GM19372 (cell line): ENCODE measurements at regions not wholly inside any gene's neighbourhood (a gene's known extent, or its start where the extent isn't known, plus 50 kb on each side); places are given as distances from the start of the nearest gene placed in this dataset.

ENCODE experiments used
- ATAC-seq: cut with Tn5 transposase; IDR thresholded peaks from one replicate; pipeline ENCODE4 v1.9.1; 2021; ENCODE audit warnings: mild to moderate bottlenecking, low read depth, moderate library complexity; ENCODE audit not compliant: unreplicated experiment

DNA sequence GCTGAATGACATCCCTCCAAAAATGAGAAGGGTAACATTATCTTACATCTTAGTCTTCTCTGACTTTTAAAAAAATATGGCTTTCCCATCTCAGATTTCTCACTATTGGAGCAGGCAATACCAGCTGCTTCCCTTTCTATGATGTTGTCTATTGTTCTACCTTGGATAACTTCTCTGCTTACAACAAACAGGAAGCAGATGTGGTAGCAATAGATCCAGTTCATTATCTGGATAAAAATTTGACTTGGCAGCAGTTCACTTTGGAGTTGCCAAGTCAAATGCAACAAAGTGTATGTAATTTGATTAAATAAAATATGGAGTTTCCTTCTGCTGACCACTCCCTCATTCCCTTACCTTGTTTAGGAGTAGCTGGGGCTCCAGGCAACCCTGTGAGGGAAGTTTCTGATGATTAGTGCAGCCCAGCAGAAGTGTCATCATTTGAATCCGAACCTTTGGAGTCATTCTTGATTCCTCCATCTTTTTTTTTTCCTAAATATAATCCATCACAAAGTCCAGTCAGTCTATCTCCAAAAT lies 72.0 kb upstream of the GPRIN3 start:
- ATAC-seq, result no peak

DNA sequence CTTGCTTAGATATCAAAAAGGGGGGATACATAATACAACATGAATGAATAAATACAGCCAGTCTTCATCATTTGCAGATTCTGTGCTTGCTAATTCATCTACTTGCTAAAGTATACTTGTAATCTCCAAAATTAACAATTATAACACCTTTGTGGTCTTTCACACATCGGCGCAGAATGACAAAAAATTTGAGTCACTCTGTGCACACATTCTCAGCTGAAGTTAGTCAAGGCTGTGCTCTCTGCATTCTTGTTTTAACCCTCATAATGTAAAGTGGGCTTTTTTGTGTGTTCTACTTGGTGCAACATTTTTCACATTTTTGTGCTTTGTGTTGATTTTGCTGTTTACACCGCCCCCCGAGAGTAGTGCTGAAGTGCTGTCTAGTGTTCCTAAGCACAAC lies 65.8 kb upstream of the GPRIN3 start:
- no peak for ATAC-seq

DNA sequence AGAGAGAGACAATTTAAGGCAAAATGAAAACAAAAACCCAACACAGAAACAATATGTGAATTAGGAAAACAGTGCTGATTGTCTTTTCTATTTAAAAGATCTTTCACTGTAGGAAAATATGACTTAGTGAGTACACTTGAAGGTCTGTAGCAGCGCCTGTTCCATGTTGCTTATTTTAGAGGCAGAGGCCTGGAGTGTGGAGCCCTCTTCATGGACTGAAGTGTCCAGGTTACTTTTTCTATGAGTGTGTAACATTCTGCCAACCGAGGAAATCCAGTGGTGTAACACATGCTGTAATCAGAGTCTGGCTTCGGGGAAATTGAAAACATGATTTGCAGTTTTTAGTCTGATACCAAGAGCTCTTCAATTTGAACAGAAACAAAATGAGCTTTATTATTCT lies 64.0 kb upstream of the GPRIN3 start:
- no peak for ATAC-seq

DNA sequence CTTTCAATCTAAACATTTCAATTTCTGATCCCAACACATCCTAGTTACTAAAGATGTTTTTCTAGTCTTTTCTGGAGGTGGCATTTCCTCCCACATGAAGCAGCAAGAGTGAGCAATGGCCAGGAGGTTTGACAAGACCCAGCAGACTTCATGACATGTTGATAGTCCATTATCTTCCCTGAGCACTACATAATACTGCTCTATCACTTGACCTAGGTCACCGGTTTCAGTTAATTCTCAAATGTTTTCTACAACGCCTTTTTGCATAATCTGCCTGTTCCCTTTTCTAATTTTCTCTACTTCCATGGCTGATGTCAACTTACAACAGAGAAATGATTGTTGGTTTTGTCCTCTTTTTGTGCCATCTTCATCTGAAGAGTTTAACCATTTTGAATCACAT lies 62.0 kb upstream of the GPRIN3 start:
- ATAC-seq, result no peak

DNA sequence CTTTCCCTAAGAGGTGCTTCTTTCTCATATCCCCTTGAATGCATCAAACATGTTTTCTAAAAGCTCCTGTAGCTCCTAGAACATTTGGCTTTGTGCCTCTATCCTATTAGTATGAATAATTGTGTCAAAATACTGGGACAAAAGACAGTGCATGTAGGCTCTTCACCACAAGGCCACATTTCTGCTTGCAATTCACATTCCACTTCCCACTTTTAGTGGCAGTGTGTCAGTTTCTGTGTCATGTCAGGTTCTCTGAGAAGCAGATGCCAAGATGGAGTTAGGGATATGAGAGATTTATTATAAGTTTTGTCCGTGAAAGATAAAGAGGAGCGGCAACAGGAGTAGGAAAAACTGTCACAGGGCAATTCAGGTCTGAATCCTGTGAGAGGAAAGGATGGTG lies 61.3 kb upstream of the GPRIN3 start:
- no peak for ATAC-seq

DNA sequence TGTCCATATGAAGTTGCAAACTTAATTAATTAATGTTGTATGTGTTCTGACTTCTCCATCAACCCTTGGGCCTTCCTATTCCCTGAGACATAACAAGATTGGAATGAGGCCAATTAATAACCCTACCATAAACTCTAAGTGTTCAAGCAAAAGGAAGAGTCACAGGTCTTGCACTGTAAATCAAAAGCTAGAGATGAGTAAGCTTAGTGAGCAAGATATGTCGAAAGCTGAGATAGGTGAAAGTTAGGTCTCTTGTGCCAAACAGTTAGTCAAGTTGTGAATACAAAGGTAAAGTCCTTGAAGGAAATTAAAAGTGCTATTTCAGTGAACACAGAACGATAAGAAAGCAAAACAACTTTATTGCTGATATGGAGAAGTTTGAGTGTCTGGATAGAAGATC lies 58.2 kb upstream of the GPRIN3 start:
- ATAC-seq, result no peak

DNA sequence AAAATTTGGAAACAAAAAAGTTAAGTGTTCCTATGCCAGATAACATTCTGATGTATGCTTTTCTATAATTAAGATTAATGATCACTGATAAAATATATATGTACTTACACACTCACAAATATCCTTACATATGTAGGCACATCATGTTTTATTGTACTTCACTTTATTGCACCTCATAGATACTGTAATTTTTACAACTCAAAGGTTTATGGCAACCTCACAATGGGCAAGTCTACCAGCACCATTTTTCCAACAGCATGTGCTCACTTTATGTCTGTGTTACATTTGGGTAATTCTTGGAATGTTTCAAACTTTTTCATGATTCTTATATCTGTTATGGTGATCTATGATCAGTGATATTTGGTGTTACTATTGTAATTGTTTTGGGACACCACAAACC lies 57.8 kb upstream of the GPRIN3 start:
- ATAC-seq, result no peak

DNA sequence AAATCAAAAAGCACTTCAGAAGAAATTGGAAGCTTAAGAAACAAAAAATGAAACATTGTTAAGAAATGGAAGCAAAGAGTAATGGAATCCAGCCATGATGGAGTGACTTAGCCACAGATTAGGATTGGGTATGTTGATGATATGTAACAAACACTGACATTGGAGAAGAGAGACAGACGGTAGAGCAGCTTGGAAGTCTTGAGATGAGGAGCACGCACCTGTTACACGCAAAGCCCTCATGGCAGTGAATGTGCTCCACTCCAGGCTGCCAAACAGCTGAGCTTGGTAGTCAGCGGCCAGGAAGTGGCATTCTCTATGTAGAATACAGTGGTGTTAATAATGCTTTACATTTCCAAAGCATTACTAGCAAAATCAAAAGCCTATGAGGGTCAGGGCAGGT lies 56.9 kb upstream of the GPRIN3 start:
- ATAC-seq, result no peak

DNA sequence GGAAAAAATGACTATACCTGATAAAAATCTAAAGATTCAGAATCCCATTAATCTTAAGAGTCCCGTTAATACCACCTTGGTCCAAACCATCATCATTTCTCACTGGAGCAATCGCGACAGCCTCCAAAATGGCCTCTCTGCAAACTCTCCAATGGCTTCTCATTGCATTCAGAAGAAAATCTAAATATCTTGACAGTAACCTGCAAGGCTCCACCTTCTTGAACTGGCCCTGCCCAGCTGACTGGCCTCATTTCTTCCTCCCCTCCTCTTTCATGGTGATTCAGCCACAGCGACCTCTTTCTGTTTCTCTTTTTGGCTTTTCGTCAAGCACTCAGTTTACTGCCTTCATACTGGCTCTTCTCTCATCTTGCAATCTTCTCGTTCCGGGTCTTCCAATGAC lies 56.2 kb upstream of the GPRIN3 start:
- ATAC-seq, result no peak

DNA sequence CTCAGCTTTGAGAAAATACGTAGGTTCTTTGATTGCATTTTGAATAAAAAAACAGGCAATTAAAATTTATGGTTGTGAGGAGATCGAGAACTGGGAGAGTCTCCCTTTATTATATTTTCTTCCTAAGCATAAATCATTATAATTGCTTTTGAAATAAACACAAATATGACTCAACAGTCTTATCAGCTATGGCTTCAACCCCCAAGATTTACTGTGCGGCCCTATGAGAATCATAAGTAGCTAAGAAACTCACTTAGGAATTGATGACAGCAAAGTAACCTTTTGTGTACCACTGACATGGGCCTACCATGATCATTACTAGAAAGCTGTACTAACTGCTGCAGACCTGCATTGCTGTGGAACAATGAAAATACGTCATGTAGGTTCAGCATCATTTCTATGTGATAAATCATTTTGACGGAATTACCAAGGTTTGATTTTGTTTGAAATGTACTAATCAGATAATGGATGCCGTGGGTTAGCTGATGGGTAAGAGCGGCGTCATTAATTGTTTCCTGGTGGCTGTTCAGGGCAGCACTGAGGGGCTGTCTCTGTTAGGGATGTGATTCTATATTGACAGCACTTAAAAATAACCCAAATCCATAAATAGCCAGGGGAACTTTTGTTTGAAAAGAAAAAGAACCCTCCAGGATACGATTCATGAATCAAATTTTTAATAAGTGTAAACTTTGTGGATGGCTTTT lies 51.5 kb upstream of the GPRIN3 start:
- no peak for ATAC-seq

DNA sequence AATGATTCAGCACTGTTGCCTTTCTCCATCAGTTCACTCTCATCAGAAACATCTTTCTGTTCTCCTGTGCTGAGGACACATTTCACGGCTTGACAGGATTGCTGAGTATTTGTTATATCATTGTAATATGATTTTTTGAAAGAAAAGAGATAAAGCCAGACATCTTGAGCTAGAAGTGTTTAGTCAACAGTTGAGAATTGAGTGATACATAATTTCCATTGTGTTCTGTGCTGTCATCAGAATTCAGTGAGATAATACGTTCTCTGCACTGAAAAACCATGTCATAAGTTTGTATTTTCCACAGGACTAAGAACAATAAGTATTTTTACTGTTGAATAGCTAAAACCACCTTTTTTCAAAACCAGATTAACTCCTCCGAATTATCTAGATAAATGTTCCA lies 50.2 kb upstream of the GPRIN3 start:
- no peak for ATAC-seq
